HEK293 (cell line): ENCODE measurements at regions not wholly inside any gene's neighbourhood (a gene's known extent, or its start where the extent isn't known, plus 50 kb on each side); places are given as distances from the start of the nearest gene placed in this dataset.

Source experiments
- CTCF ChIA-PET: fragments of 350-600 bp; formaldehyde crosslinking; extraction: SDS; loops from one replicate; lab custom pipeline; 2021; ENCODE audit warnings: antibody characterized with exemption; lab: Yijun Ruan, JAX
- POLR2A ChIA-PET: fragments of 300-600 bp; formaldehyde crosslinking; extraction: SDS; loops from one replicate; lab custom pipeline; 2020; ENCODE audit warnings: antibody characterized with exemption, inconsistent platforms; lab: Yijun Ruan, JAX
- H3K27ac ChIP-seq: fragments of 200-500 bp; sonication (Bioruptor generic); 2 replicates; pipeline ENCODE4 v1.5.1; 2014; ENCODE audit warnings: low read depth, low read length, control low read depth, inconsistent platforms; ENCODE audit errors: extremely low read depth
- H3K36me3 ChIP-seq, 2 experiments: fragments of 200-500 bp in 1 of 2; sonication (Bioruptor generic) in 1 of 2; 1 replicate in 1 of 2; 2 replicates in 1 of 2; pipeline ENCODE4 v1.5.1; 2014 to 2017; ENCODE audit warnings: inconsistent platforms in 2 of 2, low read length in 2 of 2; ENCODE audit not compliant: control insufficient read depth in 2 of 2, insufficient read depth in 1 of 2
- H3K4me1 ChIP-seq: fragments of 200-500 bp; sonication (Bioruptor generic); 2 replicates; pipeline ENCODE4 v1.5.1; 2014; ENCODE audit warnings: mild to moderate bottlenecking, low read length, inconsistent platforms; ENCODE audit not compliant: control insufficient read depth, insufficient read depth
- H3K4me3 ChIP-seq: 2 replicates; pipeline ENCODE4 v1.5.1; 2011; ENCODE audit warnings: low read depth, mild to moderate bottlenecking, control low read depth, low read length, moderate library complexity
- H3K9me3 ChIP-seq: fragments of 200-500 bp; sonication (Bioruptor generic); 2 replicates; pipeline ENCODE4 v1.5.1; 2014; ENCODE audit warnings: low read depth, low read length, inconsistent platforms; ENCODE audit not compliant: control insufficient read depth, insufficient read depth
- GLIS2 ChIP-seq: fragments of 450-650 bp; formaldehyde crosslinking; IDR thresholded peaks from 2 replicates; pipeline ENCODE4 v1.5.1; 2016; ENCODE audit warnings: missing biosample characterization, missing genetic modification characterization
- INSM2 ChIP-seq: fragments of 450-650 bp; formaldehyde crosslinking; IDR thresholded peaks from 2 replicates; pipeline ENCODE4 v1.5.1; 2016; ENCODE audit warnings: missing biosample characterization, missing genetic modification characterization
- KLF1 ChIP-seq: fragments of 450-650 bp; formaldehyde crosslinking; IDR thresholded peaks from 2 replicates; pipeline ENCODE4 v1.5.1; 2016; ENCODE audit warnings: missing biosample characterization, missing genetic modification characterization
- KLF10 ChIP-seq: fragments of 450-650 bp; IDR thresholded peaks from 2 replicates; pipeline ENCODE4 v1.5.1; 2018; ENCODE audit warnings: missing biosample characterization, mild to moderate bottlenecking, missing genetic modification characterization
- RBAK ChIP-seq: fragments of 450-650 bp; formaldehyde crosslinking; IDR thresholded peaks from 2 replicates; pipeline ENCODE4 v1.5.1; 2016; ENCODE audit warnings: missing biosample characterization, missing genetic modification characterization
- TSHZ1 ChIP-seq: fragments of 450-650 bp; formaldehyde crosslinking; IDR thresholded peaks from 2 replicates; pipeline ENCODE4 v1.5.1; 2016; ENCODE audit warnings: missing biosample characterization, missing genetic modification characterization, borderline replicate concordance
- ZBTB17 ChIP-seq: fragments of 450-650 bp; formaldehyde crosslinking; IDR thresholded peaks from 2 replicates; pipeline ENCODE4 v1.5.1; 2016; ENCODE audit warnings: missing biosample characterization, missing genetic modification characterization
- ZBTB21 ChIP-seq: fragments of 450-650 bp; formaldehyde crosslinking; IDR thresholded peaks from 2 replicates; pipeline ENCODE4 v1.5.1; 2017; ENCODE audit warnings: missing biosample characterization, missing genetic modification characterization
- ZBTB7A ChIP-seq: fragments of 450-650 bp; formaldehyde crosslinking; IDR thresholded peaks from 2 replicates; pipeline ENCODE4 v1.5.1; 2016; ENCODE audit warnings: low read depth, missing biosample characterization, missing genetic modification characterization
- ZFP69B ChIP-seq: fragments of 450-650 bp; formaldehyde crosslinking; IDR thresholded peaks from 2 replicates; pipeline ENCODE4 v1.5.1; 2016; ENCODE audit warnings: missing biosample characterization, missing genetic modification characterization
- ZNF19 ChIP-seq: fragments of 450-650 bp; formaldehyde crosslinking; IDR thresholded peaks from 2 replicates; pipeline ENCODE4; 2016; ENCODE audit warnings: missing biosample characterization, missing genetic modification characterization, low read depth
- ZNF214 ChIP-seq: fragments of 450-650 bp; formaldehyde crosslinking; IDR thresholded peaks from 2 replicates; pipeline ENCODE4 v1.5.1; 2017; ENCODE audit warnings: missing biosample characterization, mild to moderate bottlenecking, missing genetic modification characterization, borderline replicate concordance
- ZNF433 ChIP-seq: fragments of 450-650 bp; formaldehyde crosslinking; IDR thresholded peaks from 2 replicates; pipeline ENCODE4 v1.5.1; 2016; ENCODE audit warnings: missing biosample characterization, missing genetic modification characterization, low read depth
- ZNF514 ChIP-seq: fragments of 450-650 bp; formaldehyde crosslinking; IDR thresholded peaks from 2 replicates; pipeline ENCODE4 v1.5.1; 2016; ENCODE audit warnings: missing biosample characterization, missing genetic modification characterization
- ZNF518A ChIP-seq: fragments of 450-650 bp; formaldehyde crosslinking; conservative IDR thresholded peaks from 2 replicates; pipeline ENCODE4 v1.5.1; 2016; ENCODE audit warnings: low read depth, missing biosample characterization, missing genetic modification characterization
- ZNF664 ChIP-seq: fragments of 450-650 bp; formaldehyde crosslinking; IDR thresholded peaks from 2 replicates; pipeline ENCODE4 v1.5.1; 2016; ENCODE audit warnings: missing biosample characterization, missing genetic modification characterization
- ZNF701 ChIP-seq: fragments of 450-650 bp; formaldehyde crosslinking; IDR thresholded peaks from 2 replicates; pipeline ENCODE4 v1.5.1; 2016; ENCODE audit warnings: missing biosample characterization, missing genetic modification characterization
- ZNF76 ChIP-seq: fragments of 450-650 bp; formaldehyde crosslinking; IDR thresholded peaks from 2 replicates; pipeline ENCODE4; 2016; ENCODE audit warnings: low read depth, missing biosample characterization, missing genetic modification characterization, borderline replicate concordance
- ZNF768 ChIP-seq: fragments of 450-650 bp; formaldehyde crosslinking; IDR thresholded peaks from 2 replicates; pipeline ENCODE4 v1.5.1; 2018; ENCODE audit warnings: missing biosample characterization, mild to moderate bottlenecking, missing genetic modification characterization
- ZNF830 ChIP-seq: fragments of 450-650 bp; IDR thresholded peaks from 2 replicates; pipeline ENCODE4 v1.5.0; 2018; ENCODE audit warnings: missing biosample characterization, missing genetic modification characterization, low read depth, mild to moderate bottlenecking, moderate library complexity
- ZSCAN30 ChIP-seq: fragments of 450-650 bp; IDR thresholded peaks from 2 replicates; pipeline ENCODE4 v1.5.1; 2018; ENCODE audit warnings: missing biosample characterization, mild to moderate bottlenecking, missing genetic modification characterization, moderate library complexity

GRCh38 chr7:70952311-70952710 lies 179.6 kb upstream of the GALNT17 start:
- H3K4me3 ChIP-seq, result no peak overlapping the region
- no peaks in the 10 kb centered on the region for H3K4me1 ChIP-seq
- H3K36me3 ChIP-seq, result no peaks in the 10 kb centered on the region
- H3K27ac ChIP-seq, result no peak overlapping the region
- CTCF ChIA-PET, result no interaction called here
- H3K9me3 ChIP-seq, result no peaks in the 10 kb centered on the region
- POLR2A ChIA-PET, result no interaction called here
- TF ChIP-seq ZNF518A (tag by site-specific recombination), result no peak
- no peak for TF ChIP-seq ZNF214 (tag by site-specific recombination)
- TF ChIP-seq KLF10, result no peak
- no peak for TF ChIP-seq ZNF433 (tag by site-specific recombination)
- TF ChIP-seq ZNF830 (tag by site-specific recombination), result no peak
- TF ChIP-seq ZBTB17 (tag by site-specific recombination), result no peak
- no peak for TF ChIP-seq RBAK (tag by site-specific recombination)
- TF ChIP-seq ZBTB21 (tag by site-specific recombination), result no peak
- TF ChIP-seq KLF1 (tag by site-specific recombination), result no peak

- Histone ChIP-seq H3K9me3 (no peaks in the 10 kb centered on the region), H3K27ac (no peak overlapping the region), H3K4me1 (no peaks in the 10 kb centered on the region), H3K36me3 (no peaks in the 10 kb centered on the region), H3K4me3 (no peak overlapping the region)
- TF ChIP-seq ZNF664 (tag by site-specific recombination) (no peak), ZNF514 (no peak)
- ChIA-PET CTCF (no interaction called here), POLR2A (no interaction called here)
Observed at GRCh38 chr7:70953331-70953741, 178.6 kb upstream of the GALNT17 start.

GRCh38 chr7:70953796-70954195 lies 178.1 kb upstream of the GALNT17 start:
- Histone ChIP-seq H3K4me3 (no peak overlapping the region), H3K27ac (no peak overlapping the region), H3K9me3 (no peaks in the 10 kb centered on the region), H3K4me1 (no peaks in the 10 kb centered on the region), H3K36me3 (no peaks in the 10 kb centered on the region)
- ChIA-PET CTCF (no interaction called here), POLR2A (no interaction called here)
- no peak for TF ChIP-seq TSHZ1
- TF ChIP-seq ZNF768, result no peak
- no peak for TF ChIP-seq ZNF19 (tag by site-specific recombination)
- no peak for TF ChIP-seq GLIS2 (tag by site-specific recombination)
- TF ChIP-seq ZNF76, result no peak
- TF ChIP-seq ZFP69B (tag by site-specific recombination), result no peak
- no peak for TF ChIP-seq ZBTB7A (tag by site-specific recombination)
- no peak for TF ChIP-seq INSM2
- TF ChIP-seq ZNF701 (tag by site-specific recombination), result no peak
- TF ChIP-seq ZSCAN30 (tag by site-specific recombination), result no peak
